GM23338 (cell line): ENCODE measurements at regions not wholly inside any gene's neighbourhood (a gene's known extent, or its start where the extent isn't known, plus 50 kb on each side); places are given as distances from the start of the nearest gene placed in this dataset.
A peak's percentile ranks its signal among the peaks of the same experiment; 100 is the strongest.

ENCODE experiments used
- ATAC-seq: fragments of 200-7000 bp; cut with Tn5 transposase; 3 replicates; pipeline ENCODE4 v1.9.1; 2020
- DNase-seq: peaks from one replicate; pipeline ENCODE4 v3.0.0-alpha.2; 2015; ENCODE audit warnings: low spot score
- H2AFZ ChIP-seq: fragments of 200-600 bp; sonication (generic); 2 replicates; pipeline ENCODE4 v1.8.0; 2016; ENCODE audit warnings: antibody characterized with exemption, mild to moderate bottlenecking, moderate library complexity
- H3F3A ChIP-seq: fragments of 200-600 bp; sonication (generic); replicated peaks from 2 replicates; pipeline ENCODE4 v1.8.0; 2017; ENCODE audit warnings: antibody characterized with exemption, mixed run types, low read depth
- H3K27ac ChIP-seq: fragments of 200-600 bp; sonication (generic); 2 replicates; pipeline ENCODE4 v1.6.1; 2016; ENCODE audit warnings: low read depth
- H3K27me3 ChIP-seq: fragments of 200-600 bp; sonication (generic); 2 replicates; pipeline ENCODE4 v1.8.0; 2016; ENCODE audit warnings: mild to moderate bottlenecking, mixed run types, moderate library complexity; ENCODE audit not compliant: insufficient read depth
- H3K36me3 ChIP-seq: fragments of 200-600 bp; sonication (generic); 2 replicates; pipeline ENCODE4 v1.8.0; 2016; ENCODE audit warnings: mild to moderate bottlenecking; ENCODE audit not compliant: insufficient read depth
- H3K4me1 ChIP-seq: fragments of 200-600 bp; sonication (generic); 2 replicates; pipeline ENCODE4 v1.8.0; 2016; ENCODE audit warnings: mild to moderate bottlenecking, moderate library complexity; ENCODE audit not compliant: insufficient read depth
- H3K4me2 ChIP-seq: fragments of 200-600 bp; sonication (generic); 2 replicates; pipeline ENCODE4 v1.7.1; 2017; ENCODE audit warnings: mixed run types
- H3K4me3 ChIP-seq: fragments of 200-600 bp; sonication (generic); 2 replicates; pipeline ENCODE4 v1.6.1; 2016; ENCODE audit warnings: mixed run types
- H3K79me2 ChIP-seq: fragments of 200-600 bp; sonication (generic); replicated peaks from 2 replicates; pipeline ENCODE4 v1.8.0; 2017; ENCODE audit warnings: mild to moderate bottlenecking; ENCODE audit not compliant: insufficient read depth
- H3K9me2 ChIP-seq: fragments of 200-600 bp; sonication (generic); 2 replicates; pipeline ENCODE4 v1.8.0; 2017; ENCODE audit not compliant: insufficient read depth
- H4K20me1 ChIP-seq: fragments of 200-600 bp; sonication (generic); replicated peaks from 2 replicates; pipeline ENCODE4 v1.8.0; 2017; ENCODE audit warnings: mild to moderate bottlenecking; ENCODE audit not compliant: insufficient read depth
- H3K27ac Mint-ChIP-seq: 2 replicates; pipeline ENCODE4 v1.8.0; 2020; ENCODE audit warnings: inconsistent platforms, mild to moderate bottlenecking, moderate library complexity, mixed read lengths
- H3K27me3 Mint-ChIP-seq: 3 replicates; pipeline ENCODE4 v1.8.0; 2022; ENCODE audit warnings: low read depth, mild to moderate bottlenecking, moderate library complexity, mixed read lengths, inconsistent platforms; ENCODE audit not compliant: insufficient read depth, poor library complexity
- H3K36me3 Mint-ChIP-seq: 3 replicates; pipeline ENCODE4 v1.8.0; 2021; ENCODE audit warnings: low read depth, mild to moderate bottlenecking, inconsistent platforms, moderate library complexity, mixed read lengths
- H3K4me1 Mint-ChIP-seq: 3 replicates; pipeline ENCODE4 v1.8.0; 2020; ENCODE audit warnings: mild to moderate bottlenecking, inconsistent platforms, mixed read lengths
- H3K4me3 Mint-ChIP-seq: 3 replicates; pipeline ENCODE4 v1.8.0; 2021; ENCODE audit warnings: moderate library complexity, mild to moderate bottlenecking, inconsistent platforms, mixed read lengths
- H3K9me3 Mint-ChIP-seq: 3 replicates; pipeline ENCODE4 v1.8.0; 2020; ENCODE audit warnings: moderate library complexity, mild to moderate bottlenecking, inconsistent platforms, mixed read lengths
- CREB1 ChIP-seq: fragments of 250-450 bp; sonication (Bioruptor Pico); IDR thresholded peaks from 2 replicates; pipeline ENCODE4 v1.5.0; 2020; ENCODE audit warnings: low read depth, mild to moderate bottlenecking, moderate library complexity
- EZH2phosphoT487 ChIP-seq: fragments of 200-600 bp; sonication (generic); IDR thresholded peaks from one replicate; pipeline ENCODE4 v1.8.1; 2018; ENCODE audit warnings: antibody characterized with exemption; ENCODE audit not compliant: unreplicated experiment
- JUNB ChIP-seq: IDR thresholded peaks from one replicate; pipeline ENCODE4 v1.6.1; 2016; ENCODE audit warnings: antibody characterized with exemption; ENCODE audit not compliant: unreplicated experiment
- NANOG ChIP-seq: IDR thresholded peaks from 2 replicates; pipeline ENCODE4 v1.6.1; 2016; ENCODE audit warnings: antibody characterized with exemption, borderline replicate concordance
- POLR2AphosphoS5 ChIP-seq: IDR thresholded peaks from 2 replicates; pipeline ENCODE4 v1.6.1; 2016; ENCODE audit warnings: antibody characterized with exemption, low read depth
- ZNF114 ChIP-seq: fragments of 250-450 bp; sonication (Bioruptor Pico); IDR thresholded peaks from 2 replicates; pipeline ENCODE4 v1.5.0; 2020; ENCODE audit warnings: mild to moderate bottlenecking, moderate library complexity
- ZNF331 ChIP-seq: fragments of 250-450 bp; sonication (Bioruptor Pico); IDR thresholded peaks from 2 replicates; pipeline ENCODE4 v1.5.0; 2020; ENCODE audit warnings: low read depth, mild to moderate bottlenecking, moderate library complexity
- TF ChIP-seq, protein P1 (sequence below): IDR thresholded peaks from one replicate; pipeline ENCODE4 v1.6.1; 2018; ENCODE audit warnings: antibody characterized with exemption; ENCODE audit not compliant: unreplicated experiment
- TF ChIP-seq, protein P2 (sequence below): fragments of 250-450 bp; sonication (Bioruptor Pico); IDR thresholded peaks from 2 replicates; pipeline ENCODE4 v1.5.0; 2020; ENCODE audit warnings: mild to moderate bottlenecking, moderate library complexity

DNA sequence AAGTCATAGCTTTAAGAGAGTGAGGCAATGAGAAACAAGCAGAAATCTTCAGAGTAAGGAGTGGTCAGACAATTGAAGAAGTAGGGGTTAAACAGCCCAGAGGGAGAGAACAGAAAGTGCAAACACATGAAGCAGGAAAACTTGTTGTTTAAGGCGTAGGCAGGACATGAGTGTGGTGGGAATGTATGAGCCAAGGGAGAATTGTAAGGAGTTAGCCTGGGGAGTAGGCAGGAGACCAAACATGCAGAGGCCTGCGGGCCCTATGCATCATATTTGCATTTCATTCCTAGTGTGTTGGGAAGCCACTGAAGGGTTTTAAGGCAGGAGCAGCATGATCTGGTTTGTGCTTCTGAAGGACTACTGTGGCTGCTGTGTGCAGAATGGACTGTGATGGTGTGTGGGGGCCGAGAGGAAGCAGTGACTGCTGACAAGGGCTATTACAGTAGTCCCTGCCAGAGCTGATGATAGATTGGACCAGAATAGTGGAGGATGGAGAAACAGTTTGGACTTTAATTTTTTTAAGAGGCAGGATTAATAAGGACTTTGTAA, 179.9 kb upstream of the C11orf87 start:
- 0 out of 2 replicates have a peak overlapping the region, but pooled peaks have one; percentile 56 for H2AFZ ChIP-seq
- Mint-ChIP-seq H3K9me3 (no peaks in the 10 kb centered on the region; the same call in 2 of the 3 replicates), H3K4me1 (peaks cover 3% of the 10 kb centered on the region), H3K27ac (peak overlapping the region; percentile 47; the same call in 1 of the 2 replicates), H3K4me3 (no peak overlapping the region), H3K36me3 (no peaks in the 10 kb centered on the region), H3K27me3 (no peaks in the 10 kb centered on the region)
- ATAC-seq (peak; percentile 28; the same call in 1 of the 3 replicates), DNase-seq (peak; percentile 5)
- H3K4me3 ChIP-seq = no peak overlapping the region
- no peaks in the 10 kb centered on the region for H3K9me2 ChIP-seq
- no peaks in the 10 kb centered on the region for H3F3A ChIP-seq
- H3K27ac ChIP-seq = no peak overlapping the region
- no peak overlapping the region for H3K4me2 ChIP-seq
- no peaks in the 10 kb centered on the region for H3K36me3 ChIP-seq
- no peaks in the 10 kb centered on the region for H3K4me1 ChIP-seq
- H4K20me1 ChIP-seq = no peaks in the 10 kb centered on the region
- TF ChIP-seq ZNF114 (CRISPR knock-in tag) (no peak), EZH2phosphoT487 (no peak), NANOG (no peak), CREB1 (CRISPR knock-in tag) (no peak), POLR2AphosphoS5 (no peak), ZNF331 (CRISPR knock-in tag) (no peak), JUNB (no peak)
- TF ChIP-seq, protein P1, sequence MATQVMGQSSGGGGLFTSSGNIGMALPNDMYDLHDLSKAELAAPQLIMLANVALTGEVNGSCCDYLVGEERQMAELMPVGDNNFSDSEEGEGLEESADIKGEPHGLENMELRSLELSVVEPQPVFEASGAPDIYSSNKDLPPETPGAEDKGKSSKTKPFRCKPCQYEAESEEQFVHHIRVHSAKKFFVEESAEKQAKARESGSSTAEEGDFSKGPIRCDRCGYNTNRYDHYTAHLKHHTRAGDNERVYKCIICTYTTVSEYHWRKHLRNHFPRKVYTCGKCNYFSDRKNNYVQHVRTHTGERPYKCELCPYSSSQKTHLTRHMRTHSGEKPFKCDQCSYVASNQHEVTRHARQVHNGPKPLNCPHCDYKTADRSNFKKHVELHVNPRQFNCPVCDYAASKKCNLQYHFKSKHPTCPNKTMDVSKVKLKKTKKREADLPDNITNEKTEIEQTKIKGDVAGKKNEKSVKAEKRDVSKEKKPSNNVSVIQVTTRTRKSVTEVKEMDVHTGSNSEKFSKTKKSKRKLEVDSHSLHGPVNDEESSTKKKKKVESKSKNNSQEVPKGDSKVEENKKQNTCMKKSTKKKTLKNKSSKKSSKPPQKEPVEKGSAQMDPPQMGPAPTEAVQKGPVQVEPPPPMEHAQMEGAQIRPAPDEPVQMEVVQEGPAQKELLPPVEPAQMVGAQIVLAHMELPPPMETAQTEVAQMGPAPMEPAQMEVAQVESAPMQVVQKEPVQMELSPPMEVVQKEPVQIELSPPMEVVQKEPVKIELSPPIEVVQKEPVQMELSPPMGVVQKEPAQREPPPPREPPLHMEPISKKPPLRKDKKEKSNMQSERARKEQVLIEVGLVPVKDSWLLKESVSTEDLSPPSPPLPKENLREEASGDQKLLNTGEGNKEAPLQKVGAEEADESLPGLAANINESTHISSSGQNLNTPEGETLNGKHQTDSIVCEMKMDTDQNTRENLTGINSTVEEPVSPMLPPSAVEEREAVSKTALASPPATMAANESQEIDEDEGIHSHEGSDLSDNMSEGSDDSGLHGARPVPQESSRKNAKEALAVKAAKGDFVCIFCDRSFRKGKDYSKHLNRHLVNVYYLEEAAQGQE = no peak
- TF ChIP-seq, protein P2, sequence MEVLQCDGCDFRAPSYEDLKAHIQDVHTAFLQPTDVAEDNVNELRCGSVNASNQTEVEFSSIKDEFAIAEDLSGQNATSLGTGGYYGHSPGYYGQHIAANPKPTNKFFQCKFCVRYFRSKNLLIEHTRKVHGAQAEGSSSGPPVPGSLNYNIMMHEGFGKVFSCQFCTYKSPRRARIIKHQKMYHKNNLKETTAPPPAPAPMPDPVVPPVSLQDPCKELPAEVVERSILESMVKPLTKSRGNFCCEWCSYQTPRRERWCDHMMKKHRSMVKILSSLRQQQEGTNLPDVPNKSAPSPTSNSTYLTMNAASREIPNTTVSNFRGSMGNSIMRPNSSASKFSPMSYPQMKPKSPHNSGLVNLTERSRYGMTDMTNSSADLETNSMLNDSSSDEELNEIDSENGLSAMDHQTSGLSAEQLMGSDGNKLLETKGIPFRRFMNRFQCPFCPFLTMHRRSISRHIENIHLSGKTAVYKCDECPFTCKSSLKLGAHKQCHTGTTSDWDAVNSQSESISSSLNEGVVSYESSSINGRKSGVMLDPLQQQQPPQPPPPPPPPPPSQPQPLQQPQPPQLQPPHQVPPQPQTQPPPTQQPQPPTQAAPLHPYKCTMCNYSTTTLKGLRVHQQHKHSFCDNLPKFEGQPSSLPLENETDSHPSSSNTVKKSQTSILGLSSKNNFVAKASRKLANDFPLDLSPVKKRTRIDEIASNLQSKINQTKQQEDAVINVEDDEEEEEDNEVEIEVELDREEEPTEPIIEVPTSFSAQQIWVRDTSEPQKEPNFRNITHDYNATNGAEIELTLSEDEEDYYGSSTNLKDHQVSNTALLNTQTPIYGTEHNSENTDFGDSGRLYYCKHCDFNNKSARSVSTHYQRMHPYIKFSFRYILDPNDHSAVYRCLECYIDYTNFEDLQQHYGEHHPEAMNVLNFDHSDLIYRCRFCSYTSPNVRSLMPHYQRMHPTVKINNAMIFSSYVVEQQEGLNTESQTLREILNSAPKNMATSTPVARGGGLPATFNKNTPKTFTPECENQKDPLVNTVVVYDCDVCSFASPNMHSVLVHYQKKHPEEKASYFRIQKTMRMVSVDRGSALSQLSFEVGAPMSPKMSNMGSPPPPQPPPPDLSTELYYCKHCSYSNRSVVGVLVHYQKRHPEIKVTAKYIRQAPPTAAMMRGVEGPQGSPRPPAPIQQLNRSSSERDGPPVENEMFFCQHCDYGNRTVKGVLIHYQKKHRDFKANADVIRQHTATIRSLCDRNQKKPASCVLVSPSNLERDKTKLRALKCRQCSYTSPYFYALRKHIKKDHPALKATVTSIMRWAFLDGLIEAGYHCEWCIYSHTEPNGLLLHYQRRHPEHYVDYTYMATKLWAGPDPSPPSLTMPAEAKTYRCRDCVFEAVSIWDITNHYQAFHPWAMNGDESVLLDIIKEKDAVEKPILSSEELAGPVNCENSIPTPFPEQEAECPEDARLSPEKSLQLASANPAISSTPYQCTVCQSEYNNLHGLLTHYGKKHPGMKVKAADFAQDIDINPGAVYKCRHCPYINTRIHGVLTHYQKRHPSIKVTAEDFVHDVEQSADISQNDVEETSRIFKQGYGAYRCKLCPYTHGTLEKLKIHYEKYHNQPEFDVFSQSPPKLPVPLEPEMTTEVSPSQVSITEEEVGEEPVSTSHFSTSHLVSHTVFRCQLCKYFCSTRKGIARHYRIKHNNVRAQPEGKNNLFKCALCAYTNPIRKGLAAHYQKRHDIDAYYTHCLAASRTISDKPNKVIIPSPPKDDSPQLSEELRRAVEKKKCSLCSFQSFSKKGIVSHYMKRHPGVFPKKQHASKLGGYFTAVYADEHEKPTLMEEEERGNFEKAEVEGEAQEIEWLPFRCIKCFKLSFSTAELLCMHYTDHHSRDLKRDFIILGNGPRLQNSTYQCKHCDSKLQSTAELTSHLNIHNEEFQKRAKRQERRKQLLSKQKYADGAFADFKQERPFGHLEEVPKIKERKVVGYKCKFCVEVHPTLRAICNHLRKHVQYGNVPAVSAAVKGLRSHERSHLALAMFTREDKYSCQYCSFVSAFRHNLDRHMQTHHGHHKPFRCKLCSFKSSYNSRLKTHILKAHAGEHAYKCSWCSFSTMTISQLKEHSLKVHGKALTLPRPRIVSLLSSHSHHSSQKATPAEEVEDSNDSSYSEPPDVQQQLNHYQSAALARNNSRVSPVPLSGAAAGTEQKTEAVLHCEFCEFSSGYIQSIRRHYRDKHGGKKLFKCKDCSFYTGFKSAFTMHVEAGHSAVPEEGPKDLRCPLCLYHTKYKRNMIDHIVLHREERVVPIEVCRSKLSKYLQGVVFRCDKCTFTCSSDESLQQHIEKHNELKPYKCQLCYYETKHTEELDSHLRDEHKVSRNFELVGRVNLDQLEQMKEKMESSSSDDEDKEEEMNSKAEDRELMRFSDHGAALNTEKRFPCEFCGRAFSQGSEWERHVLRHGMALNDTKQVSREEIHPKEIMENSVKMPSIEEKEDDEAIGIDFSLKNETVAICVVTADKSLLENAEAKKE (CRISPR knock-in tag) = no peak
- no peaks in the 10 kb centered on the region for H3K27me3 ChIP-seq
- H3K79me2 ChIP-seq = no peaks in the 10 kb centered on the region
